H1 (cell line): ENCODE measurements at regions not wholly inside any gene's neighbourhood (a gene's known extent, or its start where the extent isn't known, plus 50 kb on each side); places are given as distances from the start of the nearest gene placed in this dataset.

Source experiments
- CTCF ChIA-PET: fragments of 300-600 bp; sonication (Branson Sonifier 250); formaldehyde crosslinking; loops from one replicate; lab custom pipeline; 2021; ENCODE audit not compliant: partially characterized antibody; lab: Charles Lee
- POLR2A ChIA-PET: fragments of 300-600 bp; sonication (Branson Sonifier 250); formaldehyde crosslinking; loops from one replicate; lab custom pipeline; 2021; ENCODE audit warnings: inconsistent platforms; ENCODE audit not compliant: partially characterized antibody; lab: Charles Lee
- DNase-seq, 2 experiments: peaks; one replicate each; pipeline versions ENCODE4 v3.0.0 to v3.0.0-alpha.2; 2010 to 2022; ENCODE audit warnings: low spot score in 2 of 2, low read depth in 1 of 2, mixed read lengths in 1 of 2
- FAIRE-seq: peaks from 2 replicates; lab custom pipeline; 2011; peaks lifted over from hg19 to GRCh38; lab: Jason Lieb, UNC
- H2AFZ ChIP-seq: 2 replicates; pipeline ENCODE4 v1.8.1; 2012; ENCODE audit warnings: low read length, inconsistent platforms
- H2AK5ac ChIP-seq: 2 replicates; pipeline ENCODE4 v1.6.1; 2013; ENCODE audit warnings: low read depth, low read length
- H2BK120ac ChIP-seq: replicated peaks from 2 replicates; pipeline ENCODE3; 2013; ENCODE audit warnings: low read depth, low read length, inconsistent platforms
- H2BK12ac ChIP-seq: 2 replicates; pipeline ENCODE4 v1.6.1; 2013; ENCODE audit warnings: low read depth, low read length
- H2BK15ac ChIP-seq: 2 replicates; pipeline ENCODE4 v1.6.1; 2013; ENCODE audit warnings: low read length
- H2BK20ac ChIP-seq: 2 replicates; pipeline ENCODE4 v1.6.1; 2013; ENCODE audit warnings: low read length
- H2BK5ac ChIP-seq: 2 replicates; pipeline ENCODE4 v1.6.1; 2013; ENCODE audit warnings: low read depth, low read length
- H3K14ac ChIP-seq: 2 replicates; pipeline ENCODE4 v1.6.1; 2013; ENCODE audit warnings: inconsistent platforms; ENCODE audit not compliant: insufficient read length
- H3K18ac ChIP-seq: 2 replicates; pipeline ENCODE4 v1.6.1; 2013; ENCODE audit warnings: low read length; ENCODE audit errors: extremely low read depth
- H3K23ac ChIP-seq: 2 replicates; pipeline ENCODE4 v1.6.1; 2013; ENCODE audit warnings: inconsistent platforms; ENCODE audit not compliant: insufficient read length
- H3K23me2 ChIP-seq: 2 replicates; pipeline ENCODE4 v1.6.1; 2013; ENCODE audit warnings: low read depth, low read length
- H3K27ac ChIP-seq: 2 replicates; pipeline ENCODE4 v1.6.1; 2011; ENCODE audit warnings: low read depth, low read length, inconsistent platforms
- H3K27me3 ChIP-seq, 4 experiments: replicated peaks in 1 of 4; 1 replicate in 1 of 4; 2 replicates in 3 of 4; pipeline versions ENCODE4 v1.6.1 to v1.8.1; 2011 to 2013; ENCODE audit warnings: low read length in 3 of 4, mild to moderate bottlenecking in 3 of 4, inconsistent platforms in 2 of 4, mixed read lengths in 2 of 4, moderate library complexity in 1 of 4; ENCODE audit not compliant: control insufficient read depth in 3 of 4, insufficient read depth in 3 of 4; ENCODE audit errors: extremely low read depth in 1 of 4
- H3K36me3 ChIP-seq, 4 experiments: 2 replicates each; pipeline versions ENCODE4 v1.6.1 to v1.8.1; 2011 to 2013; ENCODE audit warnings: mild to moderate bottlenecking in 4 of 4, low read length in 3 of 4, moderate library complexity in 2 of 4, control low read depth in 1 of 4, inconsistent platforms in 1 of 4; ENCODE audit not compliant: insufficient read depth in 4 of 4, control insufficient read depth in 2 of 4
- H3K4ac ChIP-seq: replicated peaks from 2 replicates; pipeline ENCODE3; 2013; ENCODE audit warnings: low read length, low read depth, mixed read lengths, inconsistent platforms; ENCODE audit not compliant: insufficient read length
- H3K4me1 ChIP-seq, 4 experiments: replicated peaks in 1 of 4; 1 replicate in 1 of 4; 2 replicates in 3 of 4; pipeline versions ENCODE4 v1.6.1 to v1.8.1; 2011 to 2013; ENCODE audit warnings: low read length in 3 of 4, inconsistent platforms in 2 of 4, mixed read lengths in 1 of 4; ENCODE audit not compliant: insufficient read depth in 4 of 4, control insufficient read depth in 3 of 4
- H3K4me2 ChIP-seq, 2 experiments: 2 replicates each; pipeline versions ENCODE4 v1.6.1 to v1.8.1; 2011 to 2013; ENCODE audit warnings: low read depth in 2 of 2, low read length in 2 of 2, control low read depth in 1 of 2, inconsistent platforms in 1 of 2, mild to moderate bottlenecking in 1 of 2; ENCODE audit not compliant: insufficient read depth in 1 of 2
- H3K4me3 ChIP-seq, 4 experiments: fragments of 200-600, 300-600 bp in 1 of 4; sonication (generic), shearing (Covaris generic), sonication (Bioruptor Twin) in 1 of 4; 2 replicates each; pipeline versions ENCODE4 v1.5.1 to v1.8.1; 2011 to 2016; ENCODE audit warnings: low read length in 4 of 4, low read depth in 3 of 4, control low read depth in 2 of 4, inconsistent platforms in 2 of 4, mild to moderate bottlenecking in 2 of 4, mixed read lengths in 1 of 4, moderate library complexity in 1 of 4; ENCODE audit not compliant: insufficient read depth in 2 of 4; ENCODE audit errors: extremely low read depth in 1 of 4
- H3K56ac ChIP-seq: replicated peaks from 2 replicates; pipeline ENCODE3; 2013; ENCODE audit warnings: low read depth, mild to moderate bottlenecking, mixed read lengths, low read length, inconsistent platforms; ENCODE audit not compliant: insufficient read length
- H3K79me1 ChIP-seq: 2 replicates; pipeline ENCODE4 v1.6.1; 2013; ENCODE audit warnings: low read depth, low read length, control low read depth
- H3K79me2 ChIP-seq, 2 experiments: 2 replicates each; pipeline versions ENCODE4 v1.6.1 to v1.8.1; 2012 to 2013; ENCODE audit warnings: low read length in 2 of 2, mild to moderate bottlenecking in 2 of 2, inconsistent platforms in 1 of 2; ENCODE audit not compliant: insufficient read depth in 2 of 2, control insufficient read depth in 1 of 2
- H3K9ac ChIP-seq, 4 experiments: replicated peaks in 1 of 4; 1 replicate in 1 of 4; 2 replicates in 3 of 4; pipeline versions ENCODE4 v1.6.1 to v1.8.1; 2011 to 2013; ENCODE audit warnings: low read depth in 3 of 4, low read length in 3 of 4, control low read depth in 2 of 4, mild to moderate bottlenecking in 2 of 4, moderate library complexity in 2 of 4, inconsistent platforms in 1 of 4; ENCODE audit errors: extremely low read depth in 1 of 4
- H3K9me3 ChIP-seq, 2 experiments: 2 replicates each; pipeline versions ENCODE4 v1.6.1 to v1.8.1; 2012 to 2013; ENCODE audit warnings: mild to moderate bottlenecking in 2 of 2, moderate library complexity in 2 of 2, control low read depth in 1 of 2, inconsistent platforms in 1 of 2, low read depth in 1 of 2, low read length in 1 of 2, mixed read lengths in 1 of 2; ENCODE audit not compliant: insufficient read depth in 2 of 2
- H4K20me1 ChIP-seq, 2 experiments: replicated peaks in 1 of 2; 2 replicates each; pipeline versions ENCODE3 to v1.8.1; 2011 to 2013; ENCODE audit warnings: inconsistent platforms in 2 of 2, low read length in 2 of 2, mild to moderate bottlenecking in 1 of 2; ENCODE audit not compliant: insufficient read depth in 2 of 2, control insufficient read depth in 1 of 2
- H4K5ac ChIP-seq: 2 replicates; pipeline ENCODE4 v1.6.1; 2013; ENCODE audit warnings: low read length, low read depth, mixed read lengths, inconsistent platforms; ENCODE audit not compliant: insufficient read length
- H4K8ac ChIP-seq: 2 replicates; pipeline ENCODE4 v1.8.0; 2013; ENCODE audit warnings: mild to moderate bottlenecking, moderate library complexity, low read length, inconsistent platforms; ENCODE audit not compliant: insufficient read depth; ENCODE audit errors: extremely low read depth
- H4K91ac ChIP-seq: replicated peaks from 2 replicates; pipeline ENCODE3; 2013; ENCODE audit warnings: low read length, mixed read lengths, inconsistent platforms; ENCODE audit not compliant: insufficient read length
- RAD21 ChIP-seq, 2 experiments: IDR thresholded peaks in 1 of 2; conservative IDR thresholded peaks in 1 of 2; 2 replicates each; pipeline ENCODE4 v1.6.1; 2011; ENCODE audit warnings: low read depth in 2 of 2, low read length in 2 of 2, improper control_type of control experiment in 1 of 2, inconsistent platforms in 1 of 2, mild to moderate bottlenecking in 1 of 2, moderate library complexity in 1 of 2
- TEAD4 ChIP-seq: IDR thresholded peaks from 2 replicates; pipeline ENCODE4 v1.6.1; 2012; ENCODE audit warnings: low read depth, low read length, inconsistent platforms, mixed read lengths
- WGBS, 2 experiments: shearing (Covaris generic) in 1 of 2; methylation state at CpG; one replicate each; pipeline versions ENCODE4 v1.1.6 to v1.1.7; 2013 to 2015; ENCODE audit warnings: low lambda C conversion rate in 2 of 2, mixed read lengths in 2 of 2, inconsistent platforms in 1 of 2, low coverage in 1 of 2, missing lambda C conversion rate in 1 of 2; ENCODE audit not compliant: insufficient replicate concordance in 2 of 2, insufficient coverage in 1 of 2, insufficient read length in 1 of 2; ENCODE audit errors: extremely low coverage in 1 of 2, missing lambda C conversion rate in 1 of 2; 5-methylcytosine and 5-hydroxymethylcytosine counted together

DNA sequence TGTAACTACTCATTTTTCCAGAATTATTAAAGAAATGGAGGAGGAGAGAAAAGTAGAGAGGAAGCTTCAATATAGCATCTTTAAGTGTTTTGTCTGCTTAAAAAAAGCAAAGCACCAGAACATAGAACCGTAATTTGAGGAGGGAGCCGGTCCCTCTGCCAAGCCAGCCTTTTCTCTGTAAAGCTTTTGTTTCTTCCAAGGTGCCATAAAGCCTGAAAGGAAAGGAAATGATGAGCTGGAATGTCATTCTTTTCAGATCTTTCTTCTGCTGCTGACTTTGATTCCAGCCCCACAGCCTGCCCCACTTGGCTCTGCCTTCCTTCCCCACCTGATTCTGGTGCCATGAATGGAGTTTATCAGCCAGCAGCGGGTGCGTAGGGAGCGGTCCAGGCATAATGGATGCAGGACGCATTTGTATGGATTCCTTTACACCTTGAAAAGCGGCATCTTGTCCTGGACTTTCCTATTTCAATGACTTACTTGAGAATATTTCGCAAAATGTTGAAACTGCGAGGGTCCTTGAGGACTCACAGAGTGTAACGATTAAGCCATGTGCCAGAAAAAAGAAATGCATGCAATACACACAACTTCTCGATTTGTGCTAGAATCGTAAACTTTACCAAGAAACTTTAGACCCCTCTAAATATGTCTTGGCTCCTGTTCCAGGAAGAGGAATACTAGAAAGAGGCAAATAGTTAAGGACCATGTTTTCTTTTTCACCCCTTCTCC, 569.5 kb upstream of the MGMT start:
- no peak overlapping the region for H2AK5ac ChIP-seq
- TF ChIP-seq RAD21 (IDR thresholded peaks at IDR 0.05 in 1 of 2, conservative IDR thresholded peaks at IDR 0.05 in 1 of 2; ENCODE audit: low read depth in 2 of 2, low read length in 2 of 2) = no peak
- TF ChIP-seq TEAD4 = 0 out of 2 replicates have a peak, but pooled peaks have one; percentile 12
- no peaks in the 10 kb centered on the region for H3K36me3 ChIP-seq
- no peak overlapping the region for H2BK20ac ChIP-seq
- H3K9me3 ChIP-seq = no peaks in the 10 kb centered on the region
- no peaks in the 10 kb centered on the region for H3K27me3 ChIP-seq
- FAIRE-seq = peak; percentile 19
- no peak overlapping the region for H3K4ac ChIP-seq
- H2BK5ac ChIP-seq = no peak overlapping the region
- no peak overlapping the region for H4K8ac ChIP-seq
- H3K4me1 ChIP-seq = peaks cover 0 to 13% (median 4%) of the 10 kb centered on the region in 4 experiments; a peak in 5 of 7 replicates
- H3K27ac ChIP-seq = no peak overlapping the region
- H3K79me1 ChIP-seq = no peaks in the 10 kb centered on the region
- no peak overlapping the region for H4K91ac ChIP-seq
- H2AFZ ChIP-seq = peak overlapping the region; percentile 98
- H3K56ac ChIP-seq = no peak overlapping the region
- WGBS, 2 experiments = 72% methylated on average over 12 of the region's 12 CpGs; no CpG with 5 or more reads in 1 of the 2 experiments
- no peak overlapping the region for H2BK15ac ChIP-seq
- H3K14ac ChIP-seq = no peak overlapping the region
- no peak overlapping the region for H2BK120ac ChIP-seq
- H4K5ac ChIP-seq = no peak overlapping the region
- H3K18ac ChIP-seq = no peak overlapping the region
- peak overlapping the region in 1 of 2 experiments; percentile 64; a peak in 2 of 4 replicates for H3K4me2 ChIP-seq
- H3K23ac ChIP-seq = no peak overlapping the region
- ChIA-PET CTCF (interaction anchor here (1.3 kb wide), 1 partner anchor 11 kb away, joined by 3 read pairs; no protein-coding TSS in a partner anchor), POLR2A (no interaction called here)
- no peaks in the 10 kb centered on the region; the same call in 1 of the 2 replicates for H3K23me2 ChIP-seq
- no peak overlapping the region; the same call in 1 of the 2 replicates for H2BK12ac ChIP-seq
- H3K9ac ChIP-seq = no peak overlapping the region
- no peak overlapping the region for H3K4me3 ChIP-seq
- no peaks in the 10 kb centered on the region for H3K79me2 ChIP-seq
- H4K20me1 ChIP-seq = no peaks in the 10 kb centered on the region
- DNase-seq = no peak
